GM21528 (cell line): ENCODE measurements at regions not wholly inside any gene's neighbourhood (a gene's known extent, or its start where the extent isn't known, plus 50 kb on each side); places are given as distances from the start of the nearest gene placed in this dataset.

ENCODE experiments used
- ATAC-seq: cut with Tn5 transposase; IDR thresholded peaks from one replicate; pipeline ENCODE4 v1.9.1; 2021; ENCODE audit warnings: mild to moderate bottlenecking, moderate library complexity; ENCODE audit not compliant: unreplicated experiment, low FRiP score

- ATAC-seq = no peak
Observed at GRCh38 chr13:80137994-80138393, 202.9 kb downstream of the SPRY2 start.

- ATAC-seq = no peak
Observed at GRCh38 chr13:80134346-80134745, 206.6 kb downstream of the SPRY2 start.

GRCh38 chr13:80133631-80134261 lies 207.2 kb downstream of the SPRY2 start:
- ATAC-seq = no peak

GRCh38 chr13:80132741-80133601 lies 208.0 kb downstream of the SPRY2 start:
- no peak for ATAC-seq

- no peak for ATAC-seq
Observed at GRCh38 chr13:80131204-80131603, 209.7 kb downstream of the SPRY2 start.

- ATAC-seq = no peak
Observed at GRCh38 chr13:80126389-80127068, 214.4 kb downstream of the SPRY2 start.

GRCh38 chr13:80123945-80124344 lies 217.0 kb downstream of the SPRY2 start:
- no peak for ATAC-seq

GRCh38 chr13:80121038-80121437 lies 219.9 kb downstream of the SPRY2 start:
- peak; percentile 50 for ATAC-seq

- no peak for ATAC-seq
Observed at GRCh38 chr13:80118506-80118905, 222.4 kb downstream of the SPRY2 start.

- ATAC-seq = no peak
Observed at GRCh38 chr13:80118099-80118498, 222.8 kb downstream of the SPRY2 start.

- no peak for ATAC-seq
Observed at GRCh38 chr13:80117515-80117914, 223.4 kb downstream of the SPRY2 start.

GRCh38 chr13:80116107-80116506 lies 224.8 kb downstream of the SPRY2 start:
- no peak for ATAC-seq

- no peak for ATAC-seq
Observed at GRCh38 chr13:80115616-80116015, 225.3 kb downstream of the SPRY2 start.

- ATAC-seq = no peak
Observed at GRCh38 chr13:80113714-80114454, 227.0 kb downstream of the SPRY2 start.

- no peak for ATAC-seq
Observed at GRCh38 chr13:80109303-80109702, 231.6 kb downstream of the SPRY2 start.

- ATAC-seq = no peak
Observed at GRCh38 chr13:80105350-80105749, 235.6 kb downstream of the SPRY2 start.

GRCh38 chr13:80101040-80101439 lies 239.9 kb downstream of the SPRY2 start:
- no peak for ATAC-seq

- no peak for ATAC-seq
Observed at GRCh38 chr13:80100636-80101035, 240.3 kb downstream of the SPRY2 start.

- no peak for ATAC-seq
Observed at GRCh38 chr13:80097561-80097960, 243.4 kb downstream of the SPRY2 start.

GRCh38 chr13:80096383-80096782 lies 244.5 kb downstream of the SPRY2 start:
- no peak for ATAC-seq

GRCh38 chr13:80094526-80094925 lies 246.4 kb downstream of the SPRY2 start:
- ATAC-seq = no peak
